Ascending aorta (tissue), 2 donors: ENCODE measurements at regions not wholly inside any gene's neighbourhood (a gene's known extent, or its start where the extent isn't known, plus 50 kb on each side); places are given as distances from the start of the nearest gene placed in this dataset.

ENCODE experiments used
- DNase-seq, 2 donors: peaks; one replicate each; pipeline ENCODE4 v3.0.0-alpha.2; 2019; ENCODE audit warnings: low spot score in 2 of 2
- H3K27ac ChIP-seq, 2 donors: fragments of 200-600 bp; sonication (generic); one replicate each; pipeline ENCODE4 v1.5.1; 2016 to 2017; ENCODE audit warnings: mild to moderate bottlenecking in 1 of 2
- H3K27me3 ChIP-seq: fragments of 200-600 bp; sonication (generic); one replicate; pipeline ENCODE4 v1.5.1; 2017
- H3K36me3 ChIP-seq, 2 donors: fragments of 200-600 bp; sonication (generic); one replicate each; pipeline ENCODE4 v1.5.1; 2016
- H3K4me1 ChIP-seq, 2 donors: fragments of 200-600 bp; sonication (generic); one replicate each; pipeline ENCODE4 v1.5.1; 2016 to 2017; ENCODE audit warnings: mild to moderate bottlenecking in 1 of 2
- H3K4me3 ChIP-seq, 2 donors: fragments of 200-600 bp; sonication (generic); one replicate each; pipeline ENCODE4 v1.5.1; 2016 to 2017; ENCODE audit warnings: mild to moderate bottlenecking in 1 of 2
- H3K9me3 ChIP-seq, 2 donors: fragments of 200-600 bp; sonication (generic); one replicate each; pipeline ENCODE4 v1.5.1; 2016
- CTCF ChIP-seq, 3 experiments: fragments of 200-600 bp in 2 of 3; fragments of 450-650 bp in 1 of 3; sonication (generic) in 2 of 3; IDR thresholded peaks; one replicate each; pipeline ENCODE4 v1.5.1; 2016 to 2019; ENCODE audit warnings: antibody characterized with exemption in 3 of 3, mild to moderate bottlenecking in 1 of 3, moderate library complexity in 1 of 3
- intact Hi-C: fragments of 100-400 bp; cut with DNase I; formaldehyde crosslinking; loops from one replicate; pipeline ENCODE4 v1.15.1; 2023

GRCh38 chr16:65510241-65510640, 388.4 kb upstream of the CDH11 start:
- no peak for DNase-seq
- Histone ChIP-seq H3K27ac (no peak overlapping the region), H3K4me3 (no peak overlapping the region), H3K9me3 (no peaks in the 10 kb centered on the region), H3K36me3 (no peaks in the 10 kb centered on the region), H3K27me3 (no peaks in the 10 kb centered on the region), H3K4me1 (no peaks in the 10 kb centered on the region)
- no peak for TF ChIP-seq CTCF (IDR thresholded peaks at IDR 0.05)
- intact Hi-C loops = no loop called here

DNA sequence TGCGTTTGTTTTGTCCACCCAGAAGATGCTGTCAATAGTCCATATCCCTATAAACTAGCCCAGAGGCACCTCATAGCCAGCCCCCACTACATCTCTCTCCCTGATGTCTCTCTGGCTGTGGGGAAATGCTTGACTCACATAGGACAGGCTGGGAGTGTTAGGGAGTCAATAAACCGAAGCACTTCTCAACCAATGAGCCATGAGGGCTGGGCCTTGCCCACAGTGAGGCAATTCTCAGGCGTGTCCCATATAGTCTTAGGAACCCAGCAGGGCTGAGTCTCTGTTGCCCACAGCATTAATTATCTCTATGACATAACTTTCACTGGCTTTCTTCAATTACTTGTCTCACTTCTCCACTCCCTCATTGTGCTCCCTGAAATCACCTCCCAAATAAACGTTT, 387.3 kb upstream of the CDH11 start:
- no peaks in the 10 kb centered on the region for H3K9me3 ChIP-seq
- intact Hi-C loops = no loop called here
- H3K36me3 ChIP-seq = no peaks in the 10 kb centered on the region
- no peaks in the 10 kb centered on the region for H3K4me1 ChIP-seq
- DNase-seq = no peak
- H3K4me3 ChIP-seq = no peak overlapping the region
- H3K27ac ChIP-seq = no peak overlapping the region
- TF ChIP-seq CTCF (IDR thresholded peaks at IDR 0.05) = no peak
- no peaks in the 10 kb centered on the region for H3K27me3 ChIP-seq

DNA sequence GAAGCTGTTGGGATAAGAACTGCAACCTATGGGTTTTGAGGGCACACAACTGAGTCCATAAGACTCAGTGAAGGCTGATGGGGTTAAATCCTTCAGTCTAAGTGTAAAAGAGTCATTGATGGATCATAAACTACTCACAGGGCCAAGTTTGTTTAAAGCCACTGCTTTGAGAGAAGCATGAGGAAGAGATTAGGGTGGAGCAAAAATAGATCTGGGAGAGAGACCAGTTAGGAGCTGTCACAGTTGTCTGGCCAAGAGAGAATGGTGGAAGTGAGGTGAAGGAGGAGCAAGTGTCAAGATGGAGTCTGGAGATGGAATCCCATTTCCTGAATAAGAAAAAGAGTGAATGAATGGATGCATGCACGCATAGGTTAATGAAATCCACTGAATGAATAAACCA, 379.1 kb upstream of the CDH11 start:
- no peaks in the 10 kb centered on the region for H3K36me3 ChIP-seq
- H3K4me1 ChIP-seq = no peaks in the 10 kb centered on the region
- H3K4me3 ChIP-seq = no peak overlapping the region
- DNase-seq = no peak
- no peak for TF ChIP-seq CTCF (IDR thresholded peaks at IDR 0.05)
- no peaks in the 10 kb centered on the region for H3K9me3 ChIP-seq
- H3K27ac ChIP-seq = no peak overlapping the region
- intact Hi-C loops = no loop called here
- no peaks in the 10 kb centered on the region for H3K27me3 ChIP-seq

- TF ChIP-seq CTCF (IDR thresholded peaks at IDR 0.05) = no peak
- H3K9me3 ChIP-seq = no peaks in the 10 kb centered on the region
- H3K27ac ChIP-seq = no peak overlapping the region
- H3K27me3 ChIP-seq = no peaks in the 10 kb centered on the region
- no peaks in the 10 kb centered on the region for H3K4me1 ChIP-seq
- no peak overlapping the region for H3K4me3 ChIP-seq
- H3K36me3 ChIP-seq = no peaks in the 10 kb centered on the region
- no peak for DNase-seq
- intact Hi-C loops = no loop called here
Measured at GRCh38 chr16:65500007-65500406, 378.1 kb upstream of the CDH11 start.

DNA sequence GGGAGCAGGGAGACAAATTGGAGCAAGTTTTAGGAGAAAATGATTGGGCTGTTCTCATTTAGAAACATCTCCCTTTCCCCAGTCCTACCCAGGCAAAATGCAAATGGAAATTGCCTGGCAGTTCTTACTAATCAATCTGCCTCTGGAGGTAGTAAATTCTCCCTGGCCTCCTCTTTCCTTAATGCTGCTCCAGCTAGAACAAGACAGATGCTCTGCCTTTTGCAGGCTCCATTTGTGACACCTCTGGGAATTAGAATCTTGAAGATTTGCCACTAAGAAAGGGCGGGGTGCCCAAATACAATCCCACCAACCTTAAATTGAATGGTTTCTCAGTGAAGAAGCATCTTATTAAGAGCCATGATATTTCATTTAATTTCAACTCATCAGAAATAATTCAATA, 377.7 kb upstream of the CDH11 start:
- no peaks in the 10 kb centered on the region for H3K27me3 ChIP-seq
- H3K4me3 ChIP-seq = no peak overlapping the region
- TF ChIP-seq CTCF (IDR thresholded peaks at IDR 0.05) = no peak
- no peak for DNase-seq
- H3K27ac ChIP-seq = no peak overlapping the region
- H3K9me3 ChIP-seq = no peaks in the 10 kb centered on the region
- no peaks in the 10 kb centered on the region for H3K36me3 ChIP-seq
- intact Hi-C loops = no loop called here
- H3K4me1 ChIP-seq = no peaks in the 10 kb centered on the region

DNA sequence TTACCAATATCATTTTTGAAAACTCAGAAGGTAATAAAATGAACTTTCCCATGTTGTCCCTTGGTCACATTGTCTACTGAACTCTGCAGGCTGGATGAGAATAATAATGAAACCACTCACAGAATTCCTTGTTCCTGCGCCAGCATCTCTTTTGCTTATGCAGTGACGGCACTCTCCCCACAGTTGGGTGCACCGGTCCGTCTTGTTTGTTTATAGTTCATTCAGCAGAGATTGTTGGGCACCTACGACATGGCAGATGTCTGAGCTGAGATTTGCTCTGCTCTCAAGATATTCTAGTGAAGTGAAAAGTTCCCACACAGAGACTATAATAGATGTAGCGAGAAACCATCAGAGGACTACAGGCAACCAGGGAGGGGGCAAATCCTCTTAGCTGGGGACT, 375.7 kb upstream of the CDH11 start:
- no peak for DNase-seq
- no peak for TF ChIP-seq CTCF (IDR thresholded peaks at IDR 0.05)
- H3K36me3 ChIP-seq = no peaks in the 10 kb centered on the region
- H3K27ac ChIP-seq = no peak overlapping the region
- no peaks in the 10 kb centered on the region for H3K9me3 ChIP-seq
- H3K4me3 ChIP-seq = no peak overlapping the region
- no peaks in the 10 kb centered on the region for H3K4me1 ChIP-seq
- intact Hi-C loops = no loop called here
- H3K27me3 ChIP-seq = no peaks in the 10 kb centered on the region
